ENCODE measurements at regions not wholly inside any gene's neighbourhood (a gene's known extent, or its start where the extent isn't known, plus 50 kb on each side); places are given as distances from the start of the nearest gene placed in this dataset.
A peak's percentile ranks its signal among the peaks of the same experiment; 100 is the strongest.
"Not testable (repeated sequence)": the region's sequence is repeated elsewhere in the genome, so short reads cannot be mapped to it uniquely, and the experiment has no call there.

DNA sequence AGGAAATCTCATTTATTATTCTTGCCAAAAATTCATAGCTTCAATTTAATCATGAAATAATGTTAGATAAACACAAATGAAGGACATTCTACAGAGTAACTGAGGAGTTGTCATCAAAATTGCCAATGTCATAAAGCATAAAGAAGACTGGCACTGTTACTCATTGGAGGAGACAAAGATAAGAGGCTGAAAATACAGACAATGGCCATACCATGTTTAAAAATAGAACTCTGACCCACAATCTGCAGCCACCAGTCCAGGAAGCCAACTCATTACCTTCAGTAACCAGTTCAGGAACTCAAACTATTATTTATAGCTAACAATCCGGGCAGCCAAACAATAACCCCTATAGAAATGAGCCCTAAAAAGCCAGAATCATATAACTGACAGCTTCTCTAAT is 795.6 kb downstream of the TENT5A start:
- no peaks in the 10 kb centered on the region for H3K36me3 ChIP-seq (replicated peaks; ENCODE audit: low read depth, low read length)
- H3K27ac ChIP-seq (ENCODE audit: low read length), result no peak overlapping the region
- H3K4me1 ChIP-seq (ENCODE audit: low read length), result peaks cover 11% of the 10 kb centered on the region
- H3K27me3 ChIP-seq (ENCODE audit: low read depth, low read length), result no peaks in the 10 kb centered on the region
- no peaks in the 10 kb centered on the region for H3K79me2 ChIP-seq (ENCODE audit: low read length)
- no peak overlapping the region for H3K4me2 ChIP-seq (ENCODE audit: low read length)
- no peak overlapping the region for H3K4me3 ChIP-seq (ENCODE audit: low read length)
- no peaks in the 10 kb centered on the region for H4K20me1 ChIP-seq (ENCODE audit: insufficient read depth, low read length)
- H2AFZ ChIP-seq (ENCODE audit: low read depth, low read length), result no peak overlapping the region
- no peaks in the 10 kb centered on the region for H3K9me3 ChIP-seq (ENCODE audit: insufficient read depth, low read length)
- no peak overlapping the region for H3K9ac ChIP-seq (ENCODE audit: low read length)
- TF ChIP-seq, protein P1, sequence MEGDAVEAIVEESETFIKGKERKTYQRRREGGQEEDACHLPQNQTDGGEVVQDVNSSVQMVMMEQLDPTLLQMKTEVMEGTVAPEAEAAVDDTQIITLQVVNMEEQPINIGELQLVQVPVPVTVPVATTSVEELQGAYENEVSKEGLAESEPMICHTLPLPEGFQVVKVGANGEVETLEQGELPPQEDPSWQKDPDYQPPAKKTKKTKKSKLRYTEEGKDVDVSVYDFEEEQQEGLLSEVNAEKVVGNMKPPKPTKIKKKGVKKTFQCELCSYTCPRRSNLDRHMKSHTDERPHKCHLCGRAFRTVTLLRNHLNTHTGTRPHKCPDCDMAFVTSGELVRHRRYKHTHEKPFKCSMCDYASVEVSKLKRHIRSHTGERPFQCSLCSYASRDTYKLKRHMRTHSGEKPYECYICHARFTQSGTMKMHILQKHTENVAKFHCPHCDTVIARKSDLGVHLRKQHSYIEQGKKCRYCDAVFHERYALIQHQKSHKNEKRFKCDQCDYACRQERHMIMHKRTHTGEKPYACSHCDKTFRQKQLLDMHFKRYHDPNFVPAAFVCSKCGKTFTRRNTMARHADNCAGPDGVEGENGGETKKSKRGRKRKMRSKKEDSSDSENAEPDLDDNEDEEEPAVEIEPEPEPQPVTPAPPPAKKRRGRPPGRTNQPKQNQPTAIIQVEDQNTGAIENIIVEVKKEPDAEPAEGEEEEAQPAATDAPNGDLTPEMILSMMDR (IDR thresholded peaks at IDR 0.05; ENCODE audit: low read depth, low read length), result no peak
- TF ChIP-seq EZH2phosphoT487 (IDR thresholded peaks at IDR 0.05; ENCODE audit: low read depth), result no peak

DNA sequence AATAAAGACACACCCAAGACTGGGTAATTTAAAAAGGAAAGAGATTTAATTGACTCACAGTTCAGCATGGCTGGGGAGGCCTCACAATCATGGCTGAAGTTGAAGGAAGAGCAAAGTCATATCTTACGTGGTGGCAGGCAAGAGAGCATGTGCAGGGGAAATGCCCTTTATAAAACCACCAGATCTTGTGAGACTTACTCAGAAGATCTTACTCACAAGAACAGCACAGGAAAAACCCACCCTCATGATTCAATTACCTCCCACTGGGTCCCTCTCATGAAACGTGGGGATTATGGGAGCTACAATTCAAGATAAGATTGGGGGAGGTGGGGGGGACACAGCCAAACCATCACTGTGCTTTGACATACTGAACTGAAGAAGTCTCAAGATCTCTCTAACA is 800.0 kb downstream of the TENT5A start:
- H3K27me3 ChIP-seq (ENCODE audit: low read depth, low read length); H4K20me1 ChIP-seq (ENCODE audit: insufficient read depth, low read length); H3K9ac ChIP-seq (ENCODE audit: low read length); H3K79me2 ChIP-seq (ENCODE audit: low read length); H3K9me3 ChIP-seq (ENCODE audit: insufficient read depth, low read length); H3K36me3 ChIP-seq (replicated peaks; ENCODE audit: low read depth, low read length): not testable (repeated sequence)
- Histone ChIP-seq H2AFZ (ENCODE audit: low read depth, low read length) (peak overlapping the region; percentile 43), H3K4me1 (ENCODE audit: low read length) (peaks cover 20% of the 10 kb centered on the region), H3K4me3 (ENCODE audit: low read length) (peak overlapping the region; percentile 16; the same call in 1 of the 2 replicates), H3K4me2 (ENCODE audit: low read length) (peak overlapping the region; percentile 31), H3K27ac (ENCODE audit: low read length) (peak overlapping the region; percentile 19)

DNA sequence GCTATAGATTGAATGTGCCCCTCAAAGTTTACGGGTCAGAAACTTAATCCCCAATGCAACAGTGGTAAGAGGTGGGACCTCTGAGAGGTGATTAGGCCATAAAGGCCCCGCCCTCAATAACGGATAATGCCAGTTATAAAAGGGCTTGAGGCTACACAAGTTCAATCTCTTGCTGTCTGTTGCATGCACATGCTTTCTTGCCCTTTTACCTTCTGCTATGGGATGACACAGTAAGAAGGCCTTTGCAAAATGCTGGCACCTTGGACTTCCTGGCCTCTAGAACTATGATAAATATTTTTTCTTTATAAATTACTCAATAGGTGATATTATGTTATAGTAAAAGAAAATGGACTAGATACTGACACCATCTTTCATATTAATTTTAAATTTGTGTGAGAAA is 806.1 kb downstream of the TENT5A start:
- no peaks in the 10 kb centered on the region for H3K27me3 ChIP-seq (ENCODE audit: low read depth, low read length)

DNA sequence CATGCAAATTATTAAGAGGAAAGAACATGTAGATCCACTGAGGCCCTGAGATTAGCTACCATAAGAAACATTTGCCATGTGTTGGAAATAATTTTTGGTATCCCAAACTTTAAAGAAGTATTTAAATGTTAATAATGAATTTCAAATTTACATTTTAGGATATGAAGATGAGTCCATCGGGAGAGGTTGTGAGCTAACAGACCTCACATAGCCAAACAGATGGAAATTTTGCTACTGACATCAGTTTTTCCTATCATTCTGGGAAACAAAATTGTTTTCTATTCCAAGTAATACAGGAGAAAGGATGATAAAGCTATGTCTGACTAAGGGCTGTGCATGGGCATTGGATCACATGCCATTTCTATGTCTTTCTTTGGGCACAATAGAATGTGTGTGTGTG is 809.6 kb downstream of the TENT5A start:
- H3K9ac ChIP-seq (ENCODE audit: low read length), result no peak overlapping the region
- H3K4me2 ChIP-seq (ENCODE audit: low read length), result no peak overlapping the region
- no peaks in the 10 kb centered on the region for H3K36me3 ChIP-seq (replicated peaks; ENCODE audit: low read depth, low read length)
- H3K27me3 ChIP-seq (ENCODE audit: low read depth, low read length), result no peaks in the 10 kb centered on the region
- H2AFZ ChIP-seq (ENCODE audit: low read depth, low read length), result no peak overlapping the region
- TF ChIP-seq, protein P1 (IDR thresholded peaks at IDR 0.05; ENCODE audit: low read depth, low read length), result no peak
- no peak for TF ChIP-seq EZH2phosphoT487 (IDR thresholded peaks at IDR 0.05; ENCODE audit: low read depth)
- H3K9me3 ChIP-seq (ENCODE audit: insufficient read depth, low read length), result no peaks in the 10 kb centered on the region
- H3K4me1 ChIP-seq (ENCODE audit: low read length), result no peaks in the 10 kb centered on the region
- no peaks in the 10 kb centered on the region for H4K20me1 ChIP-seq (ENCODE audit: insufficient read depth, low read length)
- no peaks in the 10 kb centered on the region for H3K79me2 ChIP-seq (ENCODE audit: low read length)
- H3K4me3 ChIP-seq (ENCODE audit: low read length), result no peak overlapping the region
- H3K27ac ChIP-seq (ENCODE audit: low read length), result no peak overlapping the region

More for the DNA sequence above, 806.1 kb downstream of the TENT5A start:
- no peak overlapping the region for H3K27ac ChIP-seq (ENCODE audit: low read length)
- H3K4me3 ChIP-seq (ENCODE audit: low read length), result no peak overlapping the region
- TF ChIP-seq, protein P1 (IDR thresholded peaks at IDR 0.05; ENCODE audit: low read depth, low read length), result no peak
- no peak for TF ChIP-seq EZH2phosphoT487 (IDR thresholded peaks at IDR 0.05; ENCODE audit: low read depth)
- H2AFZ ChIP-seq (ENCODE audit: low read depth, low read length), result no peak overlapping the region
- no peaks in the 10 kb centered on the region for H3K79me2 ChIP-seq (ENCODE audit: low read length)
- no peak overlapping the region for H3K9ac ChIP-seq (ENCODE audit: low read length)
- no peaks in the 10 kb centered on the region for H3K36me3 ChIP-seq (replicated peaks; ENCODE audit: low read depth, low read length)
- no peaks in the 10 kb centered on the region for H3K9me3 ChIP-seq (ENCODE audit: insufficient read depth, low read length)
- no peaks in the 10 kb centered on the region for H4K20me1 ChIP-seq (ENCODE audit: insufficient read depth, low read length)
- no peak overlapping the region for H3K4me2 ChIP-seq (ENCODE audit: low read length)
- peaks cover 7% of the 10 kb centered on the region for H3K4me1 ChIP-seq (ENCODE audit: low read length)

DNA sequence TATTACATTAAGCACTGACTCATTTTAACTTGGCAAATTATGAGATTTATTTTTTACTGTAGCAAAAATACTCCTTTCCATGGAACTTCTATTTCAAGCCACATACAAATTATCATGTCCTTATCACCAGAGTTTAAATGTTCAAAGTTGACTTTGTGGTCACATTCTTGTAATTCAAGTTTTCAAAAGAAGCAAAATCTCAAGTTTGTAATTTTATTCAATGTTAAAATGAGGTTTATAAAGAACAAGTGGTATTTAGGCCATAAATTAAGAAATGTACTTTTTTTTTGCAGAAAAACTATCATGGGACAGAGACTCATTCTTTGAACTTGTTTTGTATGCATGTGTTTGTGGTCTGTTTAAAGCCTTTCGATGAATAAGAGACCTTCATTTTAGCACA is 811.5 kb downstream of the TENT5A start:
- no peaks in the 10 kb centered on the region for H3K79me2 ChIP-seq (ENCODE audit: low read length)
- no peaks in the 10 kb centered on the region for H3K27me3 ChIP-seq (ENCODE audit: low read depth, low read length)
- H3K9me3 ChIP-seq (ENCODE audit: insufficient read depth, low read length), result no peaks in the 10 kb centered on the region
- TF ChIP-seq EZH2phosphoT487 (IDR thresholded peaks at IDR 0.05; ENCODE audit: low read depth), result no peak
- TF ChIP-seq, protein P1 (IDR thresholded peaks at IDR 0.05; ENCODE audit: low read depth, low read length), result no peak
- no peak overlapping the region for H3K9ac ChIP-seq (ENCODE audit: low read length)
- H2AFZ ChIP-seq (ENCODE audit: low read depth, low read length), result no peak overlapping the region
- H4K20me1 ChIP-seq (ENCODE audit: insufficient read depth, low read length), result no peaks in the 10 kb centered on the region
- H3K36me3 ChIP-seq (replicated peaks; ENCODE audit: low read depth, low read length), result no peaks in the 10 kb centered on the region
- no peak overlapping the region for H3K4me2 ChIP-seq (ENCODE audit: low read length)
- no peak overlapping the region for H3K27ac ChIP-seq (ENCODE audit: low read length)
- no peaks in the 10 kb centered on the region for H3K4me1 ChIP-seq (ENCODE audit: low read length)
- H3K4me3 ChIP-seq (ENCODE audit: low read length), result no peak overlapping the region
